HL-60 (cell line): ENCODE measurements at regions not wholly inside any gene's neighbourhood (a gene's known extent, or its start where the extent isn't known, plus 50 kb on each side); places are given as distances from the start of the nearest gene placed in this dataset.
"Not testable (repeated sequence)": the region's sequence is repeated elsewhere in the genome, so short reads cannot be mapped to it uniquely, and the experiment has no call there.

Source experiments
- CTCF ChIP-seq: IDR thresholded peaks from one replicate; pipeline ENCODE4 v1.5.1; 2011; ENCODE audit warnings: low read length, control low read depth, inconsistent platforms; ENCODE audit not compliant: insufficient read depth
- GABPA ChIP-seq: IDR thresholded peaks from 2 replicates; pipeline ENCODE4 v1.6.1; 2012; ENCODE audit warnings: low read depth
- POLR2AphosphoS5 ChIP-seq: IDR thresholded peaks from 2 replicates; pipeline ENCODE4 v1.6.1; 2012; ENCODE audit warnings: low read depth
- REST ChIP-seq: IDR thresholded peaks from 2 replicates; pipeline ENCODE4 v1.6.1; 2012; ENCODE audit warnings: low read depth; ENCODE audit not compliant: insufficient replicate concordance
- SPI1 ChIP-seq: IDR thresholded peaks from 2 replicates; pipeline ENCODE4 v1.6.1; 2012; ENCODE audit warnings: low read depth, mild to moderate bottlenecking, borderline replicate concordance

- not testable (repeated sequence) for TF ChIP-seq CTCF, POLR2AphosphoS5, REST, GABPA, SPI1
Observed at GRCh38 chr5:114844711-114845110, 325.0 kb downstream of the TRIM36 start.
